ENCODE measurements at regions not wholly inside any gene's neighbourhood (a gene's known extent, or its start where the extent isn't known, plus 50 kb on each side); places are given as distances from the start of the nearest gene placed in this dataset.

GRCh38 chr1:207227131-207227630, 94.3 kb upstream of the CD55 start:
- Histone ChIP-seq H3K27me3 (ENCODE audit: insufficient read depth, low read length) (no peaks in the 10 kb centered on the region), H3K79me2 (ENCODE audit: insufficient read depth, low read length) (no peaks in the 10 kb centered on the region), H3K4me2 (ENCODE audit: insufficient read depth, low read length) (no peak overlapping the region), H4K20me1 (ENCODE audit: insufficient read depth, low read length) (no peaks in the 10 kb centered on the region), H3K4me1 (ENCODE audit: insufficient read depth, low read length) (no peaks in the 10 kb centered on the region), H3K4me3 (ENCODE audit: insufficient read depth, low read length) (no peak overlapping the region), H2AFZ (ENCODE audit: low read length) (no peak overlapping the region), H3K27ac (ENCODE audit: low read depth, low read length) (no peak overlapping the region), H3K36me3 (ENCODE audit: insufficient read depth, low read length) (no peaks in the 10 kb centered on the region), H3K9me3 (ENCODE audit: low read depth, low read length) (no peaks in the 10 kb centered on the region)
- TF ChIP-seq, protein P1, sequence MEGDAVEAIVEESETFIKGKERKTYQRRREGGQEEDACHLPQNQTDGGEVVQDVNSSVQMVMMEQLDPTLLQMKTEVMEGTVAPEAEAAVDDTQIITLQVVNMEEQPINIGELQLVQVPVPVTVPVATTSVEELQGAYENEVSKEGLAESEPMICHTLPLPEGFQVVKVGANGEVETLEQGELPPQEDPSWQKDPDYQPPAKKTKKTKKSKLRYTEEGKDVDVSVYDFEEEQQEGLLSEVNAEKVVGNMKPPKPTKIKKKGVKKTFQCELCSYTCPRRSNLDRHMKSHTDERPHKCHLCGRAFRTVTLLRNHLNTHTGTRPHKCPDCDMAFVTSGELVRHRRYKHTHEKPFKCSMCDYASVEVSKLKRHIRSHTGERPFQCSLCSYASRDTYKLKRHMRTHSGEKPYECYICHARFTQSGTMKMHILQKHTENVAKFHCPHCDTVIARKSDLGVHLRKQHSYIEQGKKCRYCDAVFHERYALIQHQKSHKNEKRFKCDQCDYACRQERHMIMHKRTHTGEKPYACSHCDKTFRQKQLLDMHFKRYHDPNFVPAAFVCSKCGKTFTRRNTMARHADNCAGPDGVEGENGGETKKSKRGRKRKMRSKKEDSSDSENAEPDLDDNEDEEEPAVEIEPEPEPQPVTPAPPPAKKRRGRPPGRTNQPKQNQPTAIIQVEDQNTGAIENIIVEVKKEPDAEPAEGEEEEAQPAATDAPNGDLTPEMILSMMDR (IDR thresholded peaks at IDR 0.05; ENCODE audit: extremely low read depth, low read depth, low read length): no peak
- no peak for DNase-seq (ENCODE audit: insufficient read length, low spot score, missing footprints)

DNA sequence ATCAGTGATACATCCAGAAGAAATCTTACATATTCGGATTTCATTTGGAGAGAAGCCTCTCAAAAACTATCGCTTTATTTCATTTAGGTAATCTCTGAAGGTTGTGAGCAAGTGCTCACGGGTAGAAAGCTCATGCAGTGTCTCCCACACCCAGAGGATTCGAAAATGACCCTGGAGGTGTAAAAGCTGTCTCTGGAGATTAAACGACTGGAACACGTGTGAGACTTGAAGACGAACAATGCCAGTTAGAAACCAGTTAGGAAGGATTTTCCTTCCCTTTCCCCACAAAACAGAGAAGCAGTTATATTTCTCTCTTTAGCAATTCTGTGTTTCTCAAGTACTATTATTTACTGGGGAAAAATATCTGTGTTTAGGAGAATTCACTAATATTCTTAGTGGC, 92.5 kb upstream of the CD55 start:
- no peak overlapping the region for H3K27ac ChIP-seq (ENCODE audit: low read depth, low read length)
- H2AFZ ChIP-seq (ENCODE audit: low read length): no peak overlapping the region
- no peak overlapping the region for H3K4me3 ChIP-seq (ENCODE audit: insufficient read depth, low read length)
- no peak for DNase-seq (ENCODE audit: insufficient read length, low spot score, missing footprints)
- no peaks in the 10 kb centered on the region for H3K27me3 ChIP-seq (ENCODE audit: insufficient read depth, low read length)
- H3K9me3 ChIP-seq (ENCODE audit: low read depth, low read length): no peaks in the 10 kb centered on the region
- H3K4me1 ChIP-seq (ENCODE audit: insufficient read depth, low read length): no peaks in the 10 kb centered on the region
- TF ChIP-seq, protein P1 (IDR thresholded peaks at IDR 0.05; ENCODE audit: extremely low read depth, low read depth, low read length): no peak
- no peaks in the 10 kb centered on the region for H3K36me3 ChIP-seq (ENCODE audit: insufficient read depth, low read length)
- no peaks in the 10 kb centered on the region for H3K79me2 ChIP-seq (ENCODE audit: insufficient read depth, low read length)
- H4K20me1 ChIP-seq (ENCODE audit: insufficient read depth, low read length): no peaks in the 10 kb centered on the region
- no peak overlapping the region for H3K4me2 ChIP-seq (ENCODE audit: insufficient read depth, low read length)

DNA sequence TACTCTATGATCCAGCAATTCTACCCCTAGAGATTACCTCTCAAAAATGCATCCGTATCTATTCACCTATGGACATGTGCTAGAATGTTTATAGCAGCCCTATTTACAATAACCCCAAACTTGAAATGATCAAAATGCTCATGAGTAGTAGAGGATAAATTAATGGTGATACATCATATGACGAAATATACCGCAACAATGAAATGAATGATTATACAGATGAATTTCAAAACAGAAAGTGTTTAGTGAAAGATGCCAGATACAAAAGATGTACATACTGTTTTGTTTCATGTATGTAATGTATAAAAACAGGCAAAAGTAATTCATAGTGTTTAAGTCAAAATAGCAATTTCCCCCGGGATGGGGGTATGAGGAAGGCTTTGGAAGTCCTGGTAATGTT, 91.0 kb upstream of the CD55 start:
- TF ChIP-seq, protein P1 (IDR thresholded peaks at IDR 0.05; ENCODE audit: extremely low read depth, low read depth, low read length): no peak
- no peaks in the 10 kb centered on the region for H3K27me3 ChIP-seq (ENCODE audit: insufficient read depth, low read length)
- H2AFZ ChIP-seq (ENCODE audit: low read length): no peak overlapping the region
- no peak for DNase-seq (ENCODE audit: insufficient read length, low spot score, missing footprints)
- H3K4me3 ChIP-seq (ENCODE audit: insufficient read depth, low read length): no peak overlapping the region
- no peaks in the 10 kb centered on the region for H3K4me1 ChIP-seq (ENCODE audit: insufficient read depth, low read length)
- no peak overlapping the region for H3K4me2 ChIP-seq (ENCODE audit: insufficient read depth, low read length)
- H3K27ac ChIP-seq (ENCODE audit: low read depth, low read length): no peak overlapping the region
- no peaks in the 10 kb centered on the region for H3K36me3 ChIP-seq (ENCODE audit: insufficient read depth, low read length)
- no peaks in the 10 kb centered on the region for H4K20me1 ChIP-seq (ENCODE audit: insufficient read depth, low read length)
- no peaks in the 10 kb centered on the region for H3K9me3 ChIP-seq (ENCODE audit: low read depth, low read length)
- no peaks in the 10 kb centered on the region for H3K79me2 ChIP-seq (ENCODE audit: insufficient read depth, low read length)

- Histone ChIP-seq H3K27me3 (ENCODE audit: insufficient read depth, low read length) (no peaks in the 10 kb centered on the region), H3K27ac (ENCODE audit: low read depth, low read length) (no peak overlapping the region), H3K36me3 (ENCODE audit: insufficient read depth, low read length) (no peaks in the 10 kb centered on the region), H4K20me1 (ENCODE audit: insufficient read depth, low read length) (no peaks in the 10 kb centered on the region), H3K79me2 (ENCODE audit: insufficient read depth, low read length) (no peaks in the 10 kb centered on the region), H2AFZ (ENCODE audit: low read length) (no peak overlapping the region), H3K4me3 (ENCODE audit: insufficient read depth, low read length) (no peak overlapping the region), H3K4me1 (ENCODE audit: insufficient read depth, low read length) (no peaks in the 10 kb centered on the region), H3K4me2 (ENCODE audit: insufficient read depth, low read length) (no peak overlapping the region), H3K9me3 (ENCODE audit: low read depth, low read length) (no peaks in the 10 kb centered on the region)
- TF ChIP-seq, protein P1 (IDR thresholded peaks at IDR 0.05; ENCODE audit: extremely low read depth, low read depth, low read length): no peak
- DNase-seq (ENCODE audit: insufficient read length, low spot score, missing footprints): no peak
These were observed 86.8 kb upstream of the CD55 start for GRCh38 chr1:207234690-207235089.

Data from osteoblast (primary cell).